ENCODE measurements at regions not wholly inside any gene's neighbourhood (a gene's known extent, or its start where the extent isn't known, plus 50 kb on each side); places are given as distances from the start of the nearest gene placed in this dataset.

DNA sequence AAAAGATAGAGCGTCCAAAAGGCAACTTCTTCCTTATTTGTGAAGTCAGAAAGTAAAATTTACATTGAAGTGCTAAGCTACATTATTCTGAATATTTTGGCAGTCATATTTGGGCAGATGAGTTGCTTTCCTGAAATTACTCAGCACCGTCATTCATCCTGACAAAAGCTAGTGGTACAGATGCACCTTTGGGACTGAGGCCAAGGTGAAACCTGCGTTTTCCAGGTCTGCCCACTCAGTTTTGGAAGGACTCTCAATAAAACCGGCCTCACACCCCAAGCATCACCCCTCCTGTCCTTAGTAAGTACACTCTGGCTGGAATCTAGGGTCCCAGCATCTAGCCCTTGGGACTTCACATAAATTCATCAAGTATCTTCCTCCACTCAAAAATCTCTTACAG, 187.5 kb downstream of the TM9SF2 start:
- H3K27me3 Mint-ChIP-seq (ENCODE audit: low read depth), result no peaks in the 10 kb centered on the region
- no peak for DNase-seq (ENCODE audit: low spot score)
- no peak overlapping the region for H3K4me3 Mint-ChIP-seq (ENCODE audit: unreplicated experiment)
- H3K27ac Mint-ChIP-seq (ENCODE audit: unreplicated experiment), result peak overlapping the region; percentile 42
- no peaks in the 10 kb centered on the region for H3K9me3 Mint-ChIP-seq (ENCODE audit: low read depth)
- no peaks in the 10 kb centered on the region for H3K36me3 Mint-ChIP-seq (ENCODE audit: low read depth)
- TF ChIP-seq, protein P1, sequence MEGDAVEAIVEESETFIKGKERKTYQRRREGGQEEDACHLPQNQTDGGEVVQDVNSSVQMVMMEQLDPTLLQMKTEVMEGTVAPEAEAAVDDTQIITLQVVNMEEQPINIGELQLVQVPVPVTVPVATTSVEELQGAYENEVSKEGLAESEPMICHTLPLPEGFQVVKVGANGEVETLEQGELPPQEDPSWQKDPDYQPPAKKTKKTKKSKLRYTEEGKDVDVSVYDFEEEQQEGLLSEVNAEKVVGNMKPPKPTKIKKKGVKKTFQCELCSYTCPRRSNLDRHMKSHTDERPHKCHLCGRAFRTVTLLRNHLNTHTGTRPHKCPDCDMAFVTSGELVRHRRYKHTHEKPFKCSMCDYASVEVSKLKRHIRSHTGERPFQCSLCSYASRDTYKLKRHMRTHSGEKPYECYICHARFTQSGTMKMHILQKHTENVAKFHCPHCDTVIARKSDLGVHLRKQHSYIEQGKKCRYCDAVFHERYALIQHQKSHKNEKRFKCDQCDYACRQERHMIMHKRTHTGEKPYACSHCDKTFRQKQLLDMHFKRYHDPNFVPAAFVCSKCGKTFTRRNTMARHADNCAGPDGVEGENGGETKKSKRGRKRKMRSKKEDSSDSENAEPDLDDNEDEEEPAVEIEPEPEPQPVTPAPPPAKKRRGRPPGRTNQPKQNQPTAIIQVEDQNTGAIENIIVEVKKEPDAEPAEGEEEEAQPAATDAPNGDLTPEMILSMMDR (IDR thresholded peaks at IDR 0.05), result no peak
- H3K4me1 Mint-ChIP-seq (ENCODE audit: low read depth), result peaks cover 51% of the 10 kb centered on the region

DNA sequence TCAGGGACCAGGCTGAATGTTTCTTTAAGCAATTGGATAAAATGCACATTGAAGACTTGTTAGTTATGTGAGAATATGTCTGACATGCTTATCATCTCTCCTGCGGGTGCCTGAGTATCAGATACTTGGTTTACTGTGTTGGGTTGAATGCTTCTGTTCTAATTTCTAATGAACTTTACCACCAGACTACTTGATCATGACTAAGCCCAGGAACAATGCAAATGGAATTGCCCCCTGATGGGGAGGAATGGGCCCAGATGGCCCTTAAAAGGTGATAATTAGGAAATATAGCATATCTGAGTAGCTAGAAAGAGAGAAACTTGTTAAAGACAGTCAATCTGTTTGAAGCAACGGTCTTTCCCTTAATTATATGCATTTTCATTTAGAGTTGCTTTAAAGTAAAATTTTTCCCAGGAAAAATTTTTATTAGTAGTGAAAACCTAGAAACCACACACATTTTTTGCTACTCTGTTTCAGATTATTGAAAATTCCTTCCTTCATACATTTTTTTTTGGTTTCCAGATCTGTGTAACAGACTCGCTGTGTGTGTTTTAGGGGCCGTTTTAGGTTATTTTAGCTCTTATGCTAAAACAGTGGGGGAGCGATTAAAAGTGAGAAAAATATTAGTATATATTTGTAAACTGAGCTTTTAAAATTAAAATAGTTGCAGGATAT, 186.6 kb downstream of the TM9SF2 start:
- Mint-ChIP-seq H3K4me1 (ENCODE audit: low read depth) (peaks cover 51% of the 10 kb centered on the region), H3K4me3 (ENCODE audit: unreplicated experiment) (no peak overlapping the region), H3K36me3 (ENCODE audit: low read depth) (no peaks in the 10 kb centered on the region), H3K27ac (ENCODE audit: unreplicated experiment) (peak overlapping the region; percentile 84), H3K27me3 (ENCODE audit: low read depth) (no peaks in the 10 kb centered on the region), H3K9me3 (ENCODE audit: low read depth) (no peaks in the 10 kb centered on the region)
- TF ChIP-seq, protein P1 (IDR thresholded peaks at IDR 0.05), result no peak
- no peak for DNase-seq (ENCODE audit: low spot score)

DNA sequence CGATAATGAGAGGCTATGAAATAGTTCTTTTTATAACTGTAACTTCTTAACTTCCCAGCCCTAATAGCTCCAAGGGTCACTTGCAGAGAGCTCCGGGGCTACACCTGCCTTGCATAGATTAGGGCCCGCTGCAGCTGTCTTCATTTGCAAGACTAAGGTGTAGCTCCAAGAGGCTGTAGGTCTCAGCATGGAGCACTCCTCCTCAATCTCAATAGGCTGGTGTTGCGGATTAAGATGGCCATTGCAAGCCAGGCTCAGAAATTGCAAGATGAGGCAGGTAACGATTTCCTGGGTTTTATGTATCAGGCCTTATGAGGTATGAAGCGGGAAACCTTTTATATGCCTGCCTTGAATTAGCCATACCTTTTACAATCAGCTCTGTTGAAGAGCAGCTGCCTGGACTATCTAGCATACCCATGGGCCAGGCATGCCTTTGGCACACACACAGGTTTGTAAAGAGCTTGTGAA, 185.7 kb downstream of the TM9SF2 start:
- H3K4me1 Mint-ChIP-seq (ENCODE audit: low read depth), result peaks cover 51% of the 10 kb centered on the region
- H3K36me3 Mint-ChIP-seq (ENCODE audit: low read depth), result no peaks in the 10 kb centered on the region
- H3K27me3 Mint-ChIP-seq (ENCODE audit: low read depth), result no peaks in the 10 kb centered on the region
- H3K4me3 Mint-ChIP-seq (ENCODE audit: unreplicated experiment), result no peak overlapping the region
- H3K27ac Mint-ChIP-seq (ENCODE audit: unreplicated experiment), result peak overlapping the region; percentile 94
- DNase-seq (ENCODE audit: low spot score), result no peak
- H3K9me3 Mint-ChIP-seq (ENCODE audit: low read depth), result no peaks in the 10 kb centered on the region
- TF ChIP-seq, protein P1 (IDR thresholded peaks at IDR 0.05), result no peak

DNA sequence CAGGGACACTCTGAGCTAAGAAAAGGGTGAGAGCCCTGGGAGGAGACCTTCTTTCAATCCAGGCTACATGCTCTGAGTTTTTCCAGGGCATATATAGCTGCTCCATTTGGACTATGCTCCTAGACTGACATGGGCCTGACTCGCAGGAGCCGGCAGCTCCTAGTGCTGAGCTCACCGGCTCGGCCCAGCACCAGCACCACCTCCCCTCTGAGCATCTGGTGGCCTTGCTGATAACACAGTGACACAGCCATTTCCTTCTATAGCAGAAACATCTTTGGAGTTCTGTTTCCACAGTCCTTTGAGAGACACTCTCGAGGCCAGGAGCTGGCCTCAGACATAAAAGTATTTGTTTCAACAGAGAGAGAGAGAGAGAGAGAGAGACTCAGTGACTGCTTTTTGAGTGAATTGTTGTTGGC, 184.9 kb downstream of the TM9SF2 start:
- Mint-ChIP-seq H3K4me3 (ENCODE audit: unreplicated experiment) (peak overlapping the region; percentile 43), H3K27ac (ENCODE audit: unreplicated experiment) (peak overlapping the region; percentile 94), H3K27me3 (ENCODE audit: low read depth) (no peaks in the 10 kb centered on the region), H3K9me3 (ENCODE audit: low read depth) (no peaks in the 10 kb centered on the region), H3K4me1 (ENCODE audit: low read depth) (peaks cover 51% of the 10 kb centered on the region), H3K36me3 (ENCODE audit: low read depth) (no peaks in the 10 kb centered on the region)
- TF ChIP-seq, protein P1 (IDR thresholded peaks at IDR 0.05), result no peak
- no peak for DNase-seq (ENCODE audit: low spot score)

DNA sequence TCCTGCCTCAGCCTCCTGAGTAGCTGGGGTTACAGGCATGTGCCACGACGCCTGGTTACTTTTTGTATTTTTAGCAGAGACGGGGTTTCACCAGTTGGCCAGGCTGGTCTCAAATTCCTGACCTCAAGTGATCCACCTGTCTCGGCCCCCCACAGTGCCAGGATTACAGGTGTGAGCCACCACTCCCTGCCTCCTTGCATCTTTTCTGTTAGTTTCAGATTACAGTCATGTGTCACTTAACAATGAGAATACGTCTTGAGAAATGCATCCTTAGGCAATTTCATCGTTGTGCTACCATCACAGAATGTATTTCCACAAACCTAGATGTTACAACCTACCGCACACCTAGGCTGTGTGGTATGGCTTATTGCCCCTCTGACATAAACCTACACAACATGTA, 180.4 kb downstream of the TM9SF2 start:
- Mint-ChIP-seq H3K4me1 (ENCODE audit: low read depth) (peaks cover 26% of the 10 kb centered on the region), H3K27ac (ENCODE audit: unreplicated experiment) (no peak overlapping the region), H3K36me3 (ENCODE audit: low read depth) (no peaks in the 10 kb centered on the region), H3K9me3 (ENCODE audit: low read depth) (no peaks in the 10 kb centered on the region), H3K4me3 (ENCODE audit: unreplicated experiment) (no peak overlapping the region), H3K27me3 (ENCODE audit: low read depth) (no peaks in the 10 kb centered on the region)
- TF ChIP-seq, protein P1 (IDR thresholded peaks at IDR 0.05), result no peak
- DNase-seq (ENCODE audit: low spot score), result no peak
